Liver (tissue), 3 donors: ENCODE measurements at regions not wholly inside any gene's neighbourhood (a gene's known extent, or its start where the extent isn't known, plus 50 kb on each side); places are given as distances from the start of the nearest gene placed in this dataset.

Experiments
- HNF4G ChIP-seq: IDR thresholded peaks from 2 replicates; pipeline ENCODE4 v1.6.1; 2016; ENCODE audit warnings: antibody characterized with exemption
- JUND ChIP-seq, 2 donors: IDR thresholded peaks; 2 replicates each; pipeline ENCODE4 v1.6.1; 2016; ENCODE audit warnings: antibody characterized with exemption in 2 of 2
- RAD21 ChIP-seq, 2 donors: IDR thresholded peaks; 2 replicates each; pipeline ENCODE4 v1.6.1; 2016; ENCODE audit warnings: antibody characterized with exemption in 2 of 2, mild to moderate bottlenecking in 2 of 2
- RXRA ChIP-seq, 2 donors: IDR thresholded peaks; 2 replicates each; pipeline ENCODE4 v1.6.1; 2017 to 2018; ENCODE audit warnings: antibody characterized with exemption in 2 of 2, mild to moderate bottlenecking in 1 of 2
- TAF1 ChIP-seq: conservative IDR thresholded peaks from 2 replicates; pipeline ENCODE4 v1.6.1; 2016; ENCODE audit warnings: antibody characterized with exemption, mild to moderate bottlenecking
- YY1 ChIP-seq: IDR thresholded peaks from 2 replicates; pipeline ENCODE4 v1.6.1; 2016; ENCODE audit warnings: antibody characterized with exemption, mild to moderate bottlenecking
- TF ChIP-seq, protein P1 (sequence below): IDR thresholded peaks from 2 replicates; pipeline ENCODE4 v1.6.1; 2016; ENCODE audit warnings: antibody characterized with exemption, mild to moderate bottlenecking
- TF ChIP-seq, protein P2 (sequence below): fragments of 150-350 bp; IDR thresholded peaks from 2 replicates; pipeline ENCODE4 v1.5.1; 2017; ENCODE audit warnings: improper control_type of control experiment, low read depth, low read length; ENCODE audit not compliant: missing input control
- TF ChIP-seq, protein P3 (sequence below): IDR thresholded peaks from 2 replicates; pipeline ENCODE4 v1.6.1; 2016; ENCODE audit warnings: antibody characterized with exemption
- TF ChIP-seq, protein P4 (sequence below): IDR thresholded peaks from 2 replicates; pipeline ENCODE4 v1.6.1; 2016; ENCODE audit warnings: antibody characterized with exemption
- donor health status: healthy.
- donor health status: healthy.

DNA sequence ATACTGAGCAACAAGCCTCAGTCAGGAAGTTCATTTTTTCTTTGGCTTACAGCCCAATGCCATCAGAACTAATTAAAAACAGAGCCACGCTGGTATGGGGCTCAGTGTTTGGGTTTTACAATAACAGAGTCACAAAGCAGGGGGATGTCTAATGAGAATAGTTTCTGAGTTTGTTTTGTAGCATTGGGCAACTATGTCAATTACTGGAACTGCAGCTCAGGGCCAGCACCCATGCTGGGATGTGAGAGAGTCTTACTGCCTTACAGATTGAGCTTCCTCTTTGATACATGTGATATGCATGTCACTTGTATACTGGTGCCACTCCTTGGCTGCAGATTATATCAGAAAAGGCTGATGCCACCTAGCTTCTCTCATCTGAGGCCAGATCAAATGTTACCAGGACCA lies 117.6 kb downstream of the TFAP2B start:
- TF ChIP-seq, protein P1, sequence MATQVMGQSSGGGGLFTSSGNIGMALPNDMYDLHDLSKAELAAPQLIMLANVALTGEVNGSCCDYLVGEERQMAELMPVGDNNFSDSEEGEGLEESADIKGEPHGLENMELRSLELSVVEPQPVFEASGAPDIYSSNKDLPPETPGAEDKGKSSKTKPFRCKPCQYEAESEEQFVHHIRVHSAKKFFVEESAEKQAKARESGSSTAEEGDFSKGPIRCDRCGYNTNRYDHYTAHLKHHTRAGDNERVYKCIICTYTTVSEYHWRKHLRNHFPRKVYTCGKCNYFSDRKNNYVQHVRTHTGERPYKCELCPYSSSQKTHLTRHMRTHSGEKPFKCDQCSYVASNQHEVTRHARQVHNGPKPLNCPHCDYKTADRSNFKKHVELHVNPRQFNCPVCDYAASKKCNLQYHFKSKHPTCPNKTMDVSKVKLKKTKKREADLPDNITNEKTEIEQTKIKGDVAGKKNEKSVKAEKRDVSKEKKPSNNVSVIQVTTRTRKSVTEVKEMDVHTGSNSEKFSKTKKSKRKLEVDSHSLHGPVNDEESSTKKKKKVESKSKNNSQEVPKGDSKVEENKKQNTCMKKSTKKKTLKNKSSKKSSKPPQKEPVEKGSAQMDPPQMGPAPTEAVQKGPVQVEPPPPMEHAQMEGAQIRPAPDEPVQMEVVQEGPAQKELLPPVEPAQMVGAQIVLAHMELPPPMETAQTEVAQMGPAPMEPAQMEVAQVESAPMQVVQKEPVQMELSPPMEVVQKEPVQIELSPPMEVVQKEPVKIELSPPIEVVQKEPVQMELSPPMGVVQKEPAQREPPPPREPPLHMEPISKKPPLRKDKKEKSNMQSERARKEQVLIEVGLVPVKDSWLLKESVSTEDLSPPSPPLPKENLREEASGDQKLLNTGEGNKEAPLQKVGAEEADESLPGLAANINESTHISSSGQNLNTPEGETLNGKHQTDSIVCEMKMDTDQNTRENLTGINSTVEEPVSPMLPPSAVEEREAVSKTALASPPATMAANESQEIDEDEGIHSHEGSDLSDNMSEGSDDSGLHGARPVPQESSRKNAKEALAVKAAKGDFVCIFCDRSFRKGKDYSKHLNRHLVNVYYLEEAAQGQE = no peak
- TF ChIP-seq, protein P2, sequence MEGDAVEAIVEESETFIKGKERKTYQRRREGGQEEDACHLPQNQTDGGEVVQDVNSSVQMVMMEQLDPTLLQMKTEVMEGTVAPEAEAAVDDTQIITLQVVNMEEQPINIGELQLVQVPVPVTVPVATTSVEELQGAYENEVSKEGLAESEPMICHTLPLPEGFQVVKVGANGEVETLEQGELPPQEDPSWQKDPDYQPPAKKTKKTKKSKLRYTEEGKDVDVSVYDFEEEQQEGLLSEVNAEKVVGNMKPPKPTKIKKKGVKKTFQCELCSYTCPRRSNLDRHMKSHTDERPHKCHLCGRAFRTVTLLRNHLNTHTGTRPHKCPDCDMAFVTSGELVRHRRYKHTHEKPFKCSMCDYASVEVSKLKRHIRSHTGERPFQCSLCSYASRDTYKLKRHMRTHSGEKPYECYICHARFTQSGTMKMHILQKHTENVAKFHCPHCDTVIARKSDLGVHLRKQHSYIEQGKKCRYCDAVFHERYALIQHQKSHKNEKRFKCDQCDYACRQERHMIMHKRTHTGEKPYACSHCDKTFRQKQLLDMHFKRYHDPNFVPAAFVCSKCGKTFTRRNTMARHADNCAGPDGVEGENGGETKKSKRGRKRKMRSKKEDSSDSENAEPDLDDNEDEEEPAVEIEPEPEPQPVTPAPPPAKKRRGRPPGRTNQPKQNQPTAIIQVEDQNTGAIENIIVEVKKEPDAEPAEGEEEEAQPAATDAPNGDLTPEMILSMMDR = no peak
- TF ChIP-seq, protein P3, sequence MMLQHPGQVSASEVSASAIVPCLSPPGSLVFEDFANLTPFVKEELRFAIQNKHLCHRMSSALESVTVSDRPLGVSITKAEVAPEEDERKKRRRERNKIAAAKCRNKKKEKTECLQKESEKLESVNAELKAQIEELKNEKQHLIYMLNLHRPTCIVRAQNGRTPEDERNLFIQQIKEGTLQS = no peak
- no peak for TF ChIP-seq RAD21 (IDR thresholded peaks at IDR 0.05)
- no peak for TF ChIP-seq YY1
- no peak for TF ChIP-seq HNF4G
- TF ChIP-seq TAF1 = no peak
- TF ChIP-seq, protein P4, sequence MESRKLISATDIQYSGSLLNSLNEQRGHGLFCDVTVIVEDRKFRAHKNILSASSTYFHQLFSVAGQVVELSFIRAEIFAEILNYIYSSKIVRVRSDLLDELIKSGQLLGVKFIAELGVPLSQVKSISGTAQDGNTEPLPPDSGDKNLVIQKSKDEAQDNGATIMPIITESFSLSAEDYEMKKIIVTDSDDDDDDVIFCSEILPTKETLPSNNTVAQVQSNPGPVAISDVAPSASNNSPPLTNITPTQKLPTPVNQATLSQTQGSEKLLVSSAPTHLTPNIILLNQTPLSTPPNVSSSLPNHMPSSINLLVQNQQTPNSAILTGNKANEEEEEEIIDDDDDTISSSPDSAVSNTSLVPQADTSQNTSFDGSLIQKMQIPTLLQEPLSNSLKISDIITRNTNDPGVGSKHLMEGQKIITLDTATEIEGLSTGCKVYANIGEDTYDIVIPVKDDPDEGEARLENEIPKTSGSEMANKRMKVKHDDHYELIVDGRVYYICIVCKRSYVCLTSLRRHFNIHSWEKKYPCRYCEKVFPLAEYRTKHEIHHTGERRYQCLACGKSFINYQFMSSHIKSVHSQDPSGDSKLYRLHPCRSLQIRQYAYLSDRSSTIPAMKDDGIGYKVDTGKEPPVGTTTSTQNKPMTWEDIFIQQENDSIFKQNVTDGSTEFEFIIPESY = no peak
- no peak for TF ChIP-seq JUND (IDR thresholded peaks at IDR 0.05)
- TF ChIP-seq RXRA (IDR thresholded peaks at IDR 0.05) = no peak
